ENCODE measurements at regions not wholly inside any gene's neighbourhood (a gene's known extent, or its start where the extent isn't known, plus 50 kb on each side); places are given as distances from the start of the nearest gene placed in this dataset.

- in situ Hi-C loops (cut with HindIII; ENCODE audit: low sequenced_read_pairs): no loop called here
Measured at GRCh38 chr12:132426349-132427173, 63.4 kb upstream of the FBRSL1 start.

GRCh38 chr12:132424811-132425210 lies 65.1 kb upstream of the FBRSL1 start:
- in situ Hi-C loops (cut with HindIII; ENCODE audit: low sequenced_read_pairs): loop anchor here (25.0 kb wide), 1 partner anchor 187 kb away; the partner anchor contains the start of genes LRCOL1 and P2RX2

- in situ Hi-C loops (cut with HindIII; ENCODE audit: low sequenced_read_pairs): loop anchor here (25.0 kb wide), 1 partner anchor 188 kb away; the partner anchor contains the start of genes LRCOL1 and P2RX2
Measured at GRCh38 chr12:132423820-132424645, 65.9 kb upstream of the FBRSL1 start.

- in situ Hi-C loops (cut with HindIII; ENCODE audit: low sequenced_read_pairs): loop anchor here (25.0 kb wide), 1 partner anchor 189 kb away; the partner anchor contains the start of genes LRCOL1 and P2RX2
Measured at GRCh38 chr12:132423251-132423819, 66.6 kb upstream of the FBRSL1 start.

- in situ Hi-C loops (cut with HindIII; ENCODE audit: low sequenced_read_pairs): loop anchor here (25.0 kb wide), 1 partner anchor 190 kb away; the partner anchor contains the start of genes LRCOL1 and P2RX2
Measured at GRCh38 chr12:132422381-132423043, 67.4 kb upstream of the FBRSL1 start.

- in situ Hi-C loops (cut with HindIII; ENCODE audit: low sequenced_read_pairs): loop anchor here (25.0 kb wide), 1 partner anchor 190 kb away; the partner anchor contains the start of genes LRCOL1 and P2RX2
Measured at GRCh38 chr12:132422040-132422380, 67.9 kb upstream of the FBRSL1 start.

- in situ Hi-C loops (cut with HindIII; ENCODE audit: low sequenced_read_pairs): loop anchor here (25.0 kb wide), 1 partner anchor 193 kb away; the partner anchor contains the start of genes LRCOL1 and P2RX2
Measured at GRCh38 chr12:132419631-132420246, 70.2 kb upstream of the FBRSL1 start.

GRCh38 chr12:132418393-132418925 lies 71.5 kb upstream of the FBRSL1 start:
- in situ Hi-C loops (cut with HindIII; ENCODE audit: low sequenced_read_pairs): loop anchor here (25.0 kb wide), 1 partner anchor 194 kb away; the partner anchor contains the start of genes LRCOL1 and P2RX2

- in situ Hi-C loops (cut with HindIII; ENCODE audit: low sequenced_read_pairs): loop anchor here (25.0 kb wide), 1 partner anchor 195 kb away; the partner anchor contains the start of genes LRCOL1 and P2RX2
Measured at GRCh38 chr12:132417741-132418140, 72.2 kb upstream of the FBRSL1 start.

GRCh38 chr12:132416827-132417226 lies 73.1 kb upstream of the FBRSL1 start:
- in situ Hi-C loops (cut with HindIII; ENCODE audit: low sequenced_read_pairs): loop anchor here (25.0 kb wide), 1 partner anchor 195 kb away; the partner anchor contains the start of genes LRCOL1 and P2RX2

- in situ Hi-C loops (cut with HindIII; ENCODE audit: low sequenced_read_pairs): loop anchor here (25.0 kb wide), 1 partner anchor 196 kb away; the partner anchor contains the start of genes LRCOL1 and P2RX2
Measured at GRCh38 chr12:132416121-132416673, 73.8 kb upstream of the FBRSL1 start.

- in situ Hi-C loops (cut with HindIII; ENCODE audit: low sequenced_read_pairs): loop anchor here (25.0 kb wide), 1 partner anchor 197 kb away; the partner anchor contains the start of genes LRCOL1 and P2RX2
Measured at GRCh38 chr12:132415327-132416120, 74.4 kb upstream of the FBRSL1 start.

- in situ Hi-C loops (cut with HindIII; ENCODE audit: low sequenced_read_pairs): loop anchor here (25.0 kb wide), 1 partner anchor 198 kb away; the partner anchor contains the start of genes LRCOL1 and P2RX2
Measured at GRCh38 chr12:132414634-132415326, 75.2 kb upstream of the FBRSL1 start.

- in situ Hi-C loops (cut with HindIII; ENCODE audit: low sequenced_read_pairs): loop anchor here (25.0 kb wide), 1 partner anchor 198 kb away; the partner anchor contains the start of genes LRCOL1 and P2RX2
Measured at GRCh38 chr12:132413931-132414588, 75.9 kb upstream of the FBRSL1 start.

- in situ Hi-C loops (cut with HindIII; ENCODE audit: low sequenced_read_pairs): loop anchor here (25.0 kb wide), 1 partner anchor 201 kb away; the partner anchor contains the start of genes LRCOL1 and P2RX2
Measured at GRCh38 chr12:132411457-132411856, 78.5 kb upstream of the FBRSL1 start.

- in situ Hi-C loops (cut with HindIII; ENCODE audit: low sequenced_read_pairs): loop anchor here (25.0 kb wide), 1 partner anchor 201 kb away; the partner anchor contains the start of genes LRCOL1 and P2RX2
Measured at GRCh38 chr12:132410849-132411248, 79.1 kb upstream of the FBRSL1 start.

GRCh38 chr12:132410296-132410625 lies 79.7 kb upstream of the FBRSL1 start:
- in situ Hi-C loops (cut with HindIII; ENCODE audit: low sequenced_read_pairs): loop anchor here (25.0 kb wide), 1 partner anchor 202 kb away; the partner anchor contains the start of genes LRCOL1 and P2RX2
